ENCODE measurements at regions not wholly inside any gene's neighbourhood (a gene's known extent, or its start where the extent isn't known, plus 50 kb on each side); places are given as distances from the start of the nearest gene placed in this dataset.
"Not testable (repeated sequence)": the region's sequence is repeated elsewhere in the genome, so short reads cannot be mapped to it uniquely, and the experiment has no call there.

DNA sequence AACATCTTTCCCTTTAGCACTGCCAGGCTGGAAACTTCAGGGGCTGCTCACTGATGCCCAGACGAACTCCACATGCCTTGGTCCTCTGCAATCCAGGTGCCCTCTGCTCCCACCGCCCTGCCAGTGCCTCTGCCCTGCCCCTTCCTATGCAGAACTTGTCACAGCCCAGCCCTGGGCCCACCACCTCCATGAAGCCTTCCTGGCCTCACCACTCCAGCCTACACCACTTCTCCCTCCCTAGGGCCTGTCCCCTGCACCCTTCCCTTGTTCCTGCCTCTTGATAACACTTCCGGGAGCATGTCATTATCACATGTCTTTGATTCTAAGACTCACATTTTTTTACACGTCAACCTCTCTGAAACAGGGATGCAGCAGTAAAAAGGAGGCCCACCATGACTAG, 627.2 kb downstream of the UQCRFS1 start:
- Mint-ChIP-seq H3K4me3 (no peak overlapping the region), H3K4me1 (no peaks in the 10 kb centered on the region), H3K9me3 (peaks cover 5% of the 10 kb centered on the region), H3K27ac (no peak overlapping the region), H3K36me3 (no peaks in the 10 kb centered on the region), H3K27me3 (no peaks in the 10 kb centered on the region)
- DNase-seq: no peak
- CTCF ChIA-PET: no interaction called here

- CTCF ChIA-PET: no interaction called here
These were observed 629.2 kb downstream of the UQCRFS1 start for GRCh38 chr19:28583713-28584112.

GRCh38 chr19:28583242-28583641, 629.7 kb downstream of the UQCRFS1 start:
- Mint-ChIP-seq H3K27ac (no peak overlapping the region), H3K9me3 (peaks cover 5% of the 10 kb centered on the region)
- CTCF ChIA-PET: no interaction called here

More at GRCh38 chr19:28583713-28584112, 629.2 kb downstream of the UQCRFS1 start:
- Mint-ChIP-seq H3K27ac (no peak overlapping the region), H3K4me1 (no peaks in the 10 kb centered on the region), H3K36me3 (no peaks in the 10 kb centered on the region), H3K27me3 (no peaks in the 10 kb centered on the region), H3K4me3 (no peak overlapping the region), H3K9me3 (peaks cover 5% of the 10 kb centered on the region)
- no peak for DNase-seq

DNA sequence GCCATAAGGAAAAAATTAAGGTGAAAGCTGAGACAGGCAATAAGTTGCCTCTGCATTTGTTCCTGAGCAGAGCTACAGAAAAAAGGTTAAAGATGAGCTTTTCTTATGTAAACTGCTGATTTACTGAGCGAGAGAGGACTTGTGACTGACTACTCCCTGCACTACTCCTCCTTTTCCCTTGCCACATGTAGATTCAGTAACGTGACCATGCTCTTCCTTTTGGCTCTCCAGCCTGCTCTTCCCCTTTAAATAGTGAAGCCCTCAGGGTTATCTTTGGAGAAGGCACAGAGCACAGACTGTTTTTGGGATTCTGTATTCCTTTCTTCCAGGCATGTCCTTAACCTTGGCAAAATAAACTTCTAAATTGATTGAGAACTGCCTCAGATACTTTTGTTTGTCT, 630.2 kb downstream of the UQCRFS1 start:
- H3K4me3 Mint-ChIP-seq: no peak overlapping the region
- no peak overlapping the region for H3K27ac Mint-ChIP-seq
- H3K27me3 Mint-ChIP-seq: no peaks in the 10 kb centered on the region
- no peaks in the 10 kb centered on the region for H3K36me3 Mint-ChIP-seq
- peaks cover 5% of the 10 kb centered on the region for H3K9me3 Mint-ChIP-seq
- no peaks in the 10 kb centered on the region for H3K4me1 Mint-ChIP-seq
- no peak for DNase-seq
- CTCF ChIA-PET: no interaction called here

More at GRCh38 chr19:28583242-28583641, 629.7 kb downstream of the UQCRFS1 start:
- no peaks in the 10 kb centered on the region for H3K27me3 Mint-ChIP-seq
- H3K4me3 Mint-ChIP-seq: no peak overlapping the region
- DNase-seq: no peak
- H3K36me3 Mint-ChIP-seq: no peaks in the 10 kb centered on the region
- no peaks in the 10 kb centered on the region for H3K4me1 Mint-ChIP-seq

- H3K27me3 Mint-ChIP-seq: no peaks in the 10 kb centered on the region
- CTCF ChIA-PET: no interaction called here
- H3K4me1 Mint-ChIP-seq: no peaks in the 10 kb centered on the region
- no peak overlapping the region for H3K4me3 Mint-ChIP-seq
- DNase-seq: no peak
- H3K27ac Mint-ChIP-seq: no peak overlapping the region
- H3K9me3 Mint-ChIP-seq: peaks cover 5% of the 10 kb centered on the region
- no peaks in the 10 kb centered on the region for H3K36me3 Mint-ChIP-seq
These were observed 630.6 kb downstream of the UQCRFS1 start for GRCh38 chr19:28582344-28582743.

- H3K4me3 Mint-ChIP-seq: no peak overlapping the region
- H3K27me3 Mint-ChIP-seq: no peaks in the 10 kb centered on the region
- no peaks in the 10 kb centered on the region for H3K4me1 Mint-ChIP-seq
- CTCF ChIA-PET: no interaction called here
- H3K9me3 Mint-ChIP-seq: peaks cover 7% of the 10 kb centered on the region
- H3K27ac Mint-ChIP-seq: no peak overlapping the region
- H3K36me3 Mint-ChIP-seq: no peaks in the 10 kb centered on the region
- DNase-seq: no peak
These were observed 631.5 kb downstream of the UQCRFS1 start for GRCh38 chr19:28581468-28581770.

DNA sequence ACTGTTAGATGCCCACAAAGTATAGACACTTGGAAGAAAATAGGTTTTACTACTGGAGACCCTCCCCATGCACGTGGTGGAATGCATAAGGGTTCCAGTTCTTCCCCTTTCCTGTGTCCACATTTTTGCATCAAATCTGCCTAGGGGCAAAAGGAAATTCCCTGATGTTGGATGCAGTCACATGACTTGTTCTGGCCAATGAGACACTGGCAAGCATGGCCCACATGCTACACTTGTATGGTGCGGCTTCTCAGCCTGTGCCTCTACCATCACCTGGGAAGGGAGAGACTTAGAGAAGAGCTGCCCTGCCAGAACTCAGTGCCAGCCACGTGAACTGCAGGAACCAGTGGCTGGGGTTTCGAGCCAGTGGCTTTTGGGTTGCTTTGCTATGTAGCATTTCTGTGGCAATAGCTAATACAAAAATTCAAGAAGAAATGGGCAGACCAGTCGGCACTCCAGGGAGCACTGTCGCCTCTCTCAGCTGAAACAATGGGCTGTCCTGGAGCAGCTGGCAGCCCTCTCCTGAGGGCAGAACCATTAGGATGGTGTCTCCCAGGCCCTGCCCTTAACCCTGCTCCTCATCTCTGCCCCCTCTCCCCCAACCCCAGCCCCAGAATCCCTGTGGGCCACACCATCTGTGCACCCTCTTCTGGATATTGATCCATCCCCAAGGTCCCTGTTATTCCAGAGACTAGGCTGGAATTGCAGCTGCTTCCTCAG, 634.0 kb downstream of the UQCRFS1 start:
- no peak for DNase-seq
- Mint-ChIP-seq H3K9me3 (peaks cover 11% of the 10 kb centered on the region), H3K36me3 (no peaks in the 10 kb centered on the region), H3K27ac (no peak overlapping the region), H3K4me1 (no peaks in the 10 kb centered on the region), H3K27me3 (no peaks in the 10 kb centered on the region), H3K4me3 (no peak overlapping the region)
- CTCF ChIA-PET: no interaction called here

DNA sequence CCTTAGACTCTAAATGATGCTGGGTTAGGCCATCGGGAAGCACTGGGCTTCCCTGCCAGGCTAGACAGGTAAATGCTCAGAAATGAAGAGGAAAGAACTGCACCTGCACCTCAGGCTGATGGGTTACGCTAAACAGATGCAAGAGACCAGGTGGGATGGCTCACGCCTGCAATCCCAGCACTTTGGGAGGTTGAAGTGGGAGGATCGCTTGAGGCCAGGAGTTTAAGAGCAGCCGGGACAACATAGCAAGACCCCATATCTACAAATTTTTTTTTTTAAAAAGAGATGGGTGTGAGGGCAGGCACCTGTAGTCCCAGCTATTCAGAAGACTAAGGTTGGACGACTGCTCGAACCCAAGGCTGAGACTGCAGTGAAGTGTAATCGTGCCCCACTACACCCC, 634.7 kb downstream of the UQCRFS1 start:
- Mint-ChIP-seq H3K27me3 (no peaks in the 10 kb centered on the region), H3K36me3 (no peaks in the 10 kb centered on the region), H3K4me1 (no peaks in the 10 kb centered on the region), H3K4me3 (no peak overlapping the region), H3K9me3 (peaks cover 11% of the 10 kb centered on the region), H3K27ac (no peak overlapping the region)
- no peak for DNase-seq
- CTCF ChIA-PET: no interaction called here

GRCh38 chr19:28577666-28578065, 635.3 kb downstream of the UQCRFS1 start:
- Mint-ChIP-seq H3K27ac (no peak overlapping the region), H3K36me3 (no peaks in the 10 kb centered on the region), H3K27me3 (no peaks in the 10 kb centered on the region), H3K9me3 (peaks cover 12% of the 10 kb centered on the region), H3K4me1 (no peaks in the 10 kb centered on the region), H3K4me3 (no peak overlapping the region)
- no peak for DNase-seq
- CTCF ChIA-PET: no interaction called here

GRCh38 chr19:28577233-28577632, 635.7 kb downstream of the UQCRFS1 start:
- H3K4me1 Mint-ChIP-seq: no peaks in the 10 kb centered on the region

DNA sequence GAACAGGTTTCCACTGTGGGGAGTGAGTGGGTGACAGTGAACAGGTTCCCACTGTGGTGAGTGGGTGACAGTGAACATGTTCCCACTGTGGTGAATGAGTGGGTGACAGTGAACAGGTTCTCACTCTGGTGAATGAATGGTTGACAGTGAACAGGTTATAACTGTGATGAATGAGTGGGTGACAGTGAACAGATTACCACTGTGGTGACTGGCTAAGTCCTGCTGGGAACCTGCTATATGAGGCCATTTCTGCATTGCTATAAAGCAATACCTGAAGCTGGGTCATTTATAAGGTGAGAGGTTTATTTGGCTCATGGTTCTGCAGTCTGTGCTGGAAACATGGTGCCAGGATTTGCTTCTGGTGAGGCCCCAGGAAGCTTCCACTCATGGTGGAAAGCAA, 637.1 kb downstream of the UQCRFS1 start:
- CTCF ChIA-PET: no interaction called here
- no peak for DNase-seq
- Mint-ChIP-seq H3K36me3 (no peaks in the 10 kb centered on the region), H3K27me3 (no peaks in the 10 kb centered on the region), H3K9me3 (peaks cover 12% of the 10 kb centered on the region), H3K27ac (no peak overlapping the region), H3K4me3 (no peak overlapping the region), H3K4me1 (no peaks in the 10 kb centered on the region)

More at GRCh38 chr19:28577233-28577632, 635.7 kb downstream of the UQCRFS1 start:
- Mint-ChIP-seq H3K27me3 (no peaks in the 10 kb centered on the region), H3K9me3 (peaks cover 13% of the 10 kb centered on the region), H3K36me3 (no peaks in the 10 kb centered on the region), H3K4me3 (no peak overlapping the region), H3K27ac (no peak overlapping the region)
- no peak for DNase-seq
- CTCF ChIA-PET: no interaction called here

DNA sequence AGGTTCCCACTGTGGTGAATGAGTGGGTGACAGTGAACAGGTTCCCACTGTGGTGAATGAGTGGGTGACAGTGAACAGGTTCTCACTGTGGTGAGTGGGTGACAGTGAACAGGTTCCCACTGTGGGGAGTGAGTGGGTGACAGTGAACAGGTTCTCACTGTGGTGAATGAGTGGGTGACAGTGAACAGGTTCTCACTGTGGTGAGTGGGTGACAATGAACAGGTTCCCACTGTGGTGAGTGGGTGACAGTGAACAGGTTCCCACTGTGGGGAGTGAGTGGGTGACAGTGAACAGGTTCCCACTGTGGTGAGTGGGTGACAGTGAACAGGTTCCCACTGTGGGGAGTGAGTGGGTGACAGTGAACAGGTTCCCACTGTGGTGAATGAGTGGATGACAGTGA, 637.6 kb downstream of the UQCRFS1 start:
- H3K36me3 Mint-ChIP-seq, CTCF ChIA-PET, DNase-seq, H3K27ac Mint-ChIP-seq, H3K4me1 Mint-ChIP-seq, H3K27me3 Mint-ChIP-seq, H3K4me3 Mint-ChIP-seq: not testable (repeated sequence)
- peaks cover 12% of the 10 kb centered on the region for H3K9me3 Mint-ChIP-seq

- no peak overlapping the region for H3K27ac Mint-ChIP-seq
- no peaks in the 10 kb centered on the region for H3K36me3 Mint-ChIP-seq
- no peaks in the 10 kb centered on the region for H3K27me3 Mint-ChIP-seq
- peaks cover 12% of the 10 kb centered on the region for H3K9me3 Mint-ChIP-seq
- H3K4me1 Mint-ChIP-seq: no peaks in the 10 kb centered on the region
- no peak for DNase-seq
- no peak overlapping the region for H3K4me3 Mint-ChIP-seq
- CTCF ChIA-PET: no interaction called here
These were observed 638.7 kb downstream of the UQCRFS1 start for GRCh38 chr19:28574212-28574611.

DNA sequence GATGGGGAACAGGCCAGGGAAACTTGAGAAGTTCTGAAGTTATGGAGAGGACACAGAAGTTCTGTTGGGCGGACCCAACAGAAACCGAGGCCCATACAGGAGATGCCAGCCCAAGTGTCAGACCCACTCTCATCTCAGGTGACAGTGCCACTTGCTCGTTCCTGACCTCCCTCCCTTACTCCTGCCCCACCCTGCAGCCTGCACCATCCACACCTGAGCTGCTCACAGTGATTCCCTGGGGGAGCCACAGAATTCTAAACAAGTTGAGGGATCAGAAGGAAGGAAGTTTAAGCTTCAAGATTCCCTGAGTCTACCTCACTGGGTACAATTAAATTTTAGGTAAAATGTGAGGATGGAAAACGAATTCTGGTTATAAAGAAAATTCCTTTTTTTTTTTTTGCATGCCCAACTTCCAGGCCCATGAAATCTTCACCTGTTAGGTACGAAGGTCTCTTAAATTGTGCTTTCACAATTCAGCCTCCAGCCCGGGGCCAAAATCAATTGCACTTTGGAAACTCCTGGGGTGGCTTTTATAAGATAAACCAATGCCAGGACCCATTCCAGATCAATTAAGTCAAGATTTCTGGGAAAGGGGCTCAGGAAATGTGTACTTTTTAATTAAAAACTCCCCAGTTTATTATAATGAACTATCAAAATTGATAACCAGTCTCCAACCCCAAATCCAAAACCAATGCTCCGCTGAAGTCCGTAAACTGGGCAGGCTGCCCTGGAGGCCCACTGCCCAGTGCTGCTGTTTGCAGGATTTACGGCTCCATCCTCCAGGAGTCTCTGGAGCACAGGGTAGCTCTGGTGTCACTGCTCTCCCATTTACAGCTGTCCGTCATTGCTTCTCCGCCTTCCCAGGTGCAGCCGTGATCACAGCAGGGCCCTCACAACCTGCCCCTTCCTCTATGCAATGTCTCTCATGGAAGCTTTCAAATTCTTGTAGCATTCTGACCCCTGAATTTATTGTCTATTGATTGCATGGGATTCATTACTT, 643.5 kb downstream of the UQCRFS1 start:
- DNase-seq: no peak
- Mint-ChIP-seq H3K4me1 (no peaks in the 10 kb centered on the region), H3K4me3 (no peak overlapping the region), H3K27me3 (no peaks in the 10 kb centered on the region), H3K9me3 (peaks cover 7% of the 10 kb centered on the region), H3K27ac (no peak overlapping the region), H3K36me3 (no peaks in the 10 kb centered on the region)
- CTCF ChIA-PET: no interaction called here

- Mint-ChIP-seq H3K27me3 (no peaks in the 10 kb centered on the region), H3K9me3 (peaks cover 4% of the 10 kb centered on the region), H3K4me1 (no peaks in the 10 kb centered on the region), H3K27ac (no peak overlapping the region), H3K36me3 (no peaks in the 10 kb centered on the region), H3K4me3 (no peak overlapping the region)
- DNase-seq: no peak
- CTCF ChIA-PET: no interaction called here
These were observed 645.1 kb downstream of the UQCRFS1 start for GRCh38 chr19:28567834-28568233.
